SK-N-MC (cell line): ENCODE measurements at regions not wholly inside any gene's neighbourhood (a gene's known extent, or its start where the extent isn't known, plus 50 kb on each side); places are given as distances from the start of the nearest gene placed in this dataset.
"Not testable (repeated sequence)": the region's sequence is repeated elsewhere in the genome, so short reads cannot be mapped to it uniquely, and the experiment has no call there.

Source experiments
- DNase-seq: peaks from one replicate; pipeline ENCODE4 v3.0.0-alpha.2; 2011; ENCODE audit warnings: low read depth, low spot score
- H3K27ac ChIP-seq: fragments of 200-600 bp; sonication (generic); 2 replicates; pipeline ENCODE4 v1.5.1; 2016; ENCODE audit warnings: mixed run types
- H3K36me3 ChIP-seq: fragments of 200-600 bp; sonication (generic); 2 replicates; pipeline ENCODE4 v1.6.1; 2017; ENCODE audit warnings: antibody characterized with exemption, low read length, mixed read lengths; ENCODE audit not compliant: insufficient read depth
- H3K4me3 ChIP-seq: fragments of 200-600 bp; sonication (generic); 2 replicates; pipeline ENCODE4 v1.5.1; 2016
- H3K9ac ChIP-seq: fragments of 200-600 bp; sonication (generic); 2 replicates; pipeline ENCODE4 v1.8.0; 2017; ENCODE audit warnings: mixed run types, mixed read lengths; ENCODE audit not compliant: insufficient read length
- H3K9me3 ChIP-seq: fragments of 200-600 bp; sonication (generic); 2 replicates; pipeline ENCODE4 v1.6.1; 2017; ENCODE audit warnings: low read depth, mild to moderate bottlenecking, antibody characterized with exemption, low read length, moderate library complexity, mixed read lengths
- EZH2 ChIP-seq: fragments of 200-600 bp; sonication (generic); IDR thresholded peaks from one replicate; pipeline ENCODE4 v1.6.1; 2017; ENCODE audit warnings: antibody characterized with exemption
- FOXP2 ChIP-seq: optimal IDR thresholded peaks from 2 replicates; pipeline ENCODE3; 2011; ENCODE audit warnings: mild to moderate bottlenecking, moderate library complexity; ENCODE audit not compliant: insufficient read depth; ENCODE audit errors: extremely low read length, control extremely low read depth
- POLR2AphosphoS5 ChIP-seq: IDR thresholded peaks from 2 replicates; pipeline ENCODE4 v1.6.1; 2012; ENCODE audit warnings: mild to moderate bottlenecking, low read depth, low read length, borderline replicate concordance

DNA sequence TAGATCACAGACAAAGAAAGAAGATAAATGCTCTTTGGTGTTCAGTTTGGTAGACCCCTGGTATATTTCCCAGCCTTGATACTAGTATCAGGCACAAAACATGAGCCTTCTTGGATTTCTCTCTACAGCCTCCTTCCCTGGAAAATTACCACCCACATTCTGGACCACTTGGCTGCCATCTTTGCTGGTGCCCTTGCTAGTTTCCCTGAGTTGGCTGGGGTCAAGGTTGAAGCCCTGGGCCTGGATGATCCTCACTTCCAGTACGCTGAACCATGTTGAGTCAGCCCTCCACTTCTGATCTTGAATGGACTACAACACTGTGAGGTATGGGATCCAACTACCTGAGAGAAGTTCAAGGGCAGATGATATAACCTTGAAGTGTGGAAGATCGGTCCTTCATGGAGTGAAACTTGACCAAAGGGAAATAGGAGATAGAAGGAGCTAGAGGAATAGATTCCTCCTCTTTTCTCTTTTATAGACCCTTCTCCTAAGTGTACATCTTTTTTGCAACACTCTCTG, 501.4 kb downstream of the TMEM114 start:
- H3K36me3 ChIP-seq = no peaks in the 10 kb centered on the region
- H3K4me3 ChIP-seq = no peak overlapping the region
- TF ChIP-seq FOXP2 = no peak
- no peak for TF ChIP-seq POLR2AphosphoS5
- no peak for TF ChIP-seq EZH2
- no peak overlapping the region for H3K27ac ChIP-seq
- no peak for DNase-seq
- H3K9me3 ChIP-seq = no peaks in the 10 kb centered on the region
- H3K9ac ChIP-seq = no peak overlapping the region

DNA sequence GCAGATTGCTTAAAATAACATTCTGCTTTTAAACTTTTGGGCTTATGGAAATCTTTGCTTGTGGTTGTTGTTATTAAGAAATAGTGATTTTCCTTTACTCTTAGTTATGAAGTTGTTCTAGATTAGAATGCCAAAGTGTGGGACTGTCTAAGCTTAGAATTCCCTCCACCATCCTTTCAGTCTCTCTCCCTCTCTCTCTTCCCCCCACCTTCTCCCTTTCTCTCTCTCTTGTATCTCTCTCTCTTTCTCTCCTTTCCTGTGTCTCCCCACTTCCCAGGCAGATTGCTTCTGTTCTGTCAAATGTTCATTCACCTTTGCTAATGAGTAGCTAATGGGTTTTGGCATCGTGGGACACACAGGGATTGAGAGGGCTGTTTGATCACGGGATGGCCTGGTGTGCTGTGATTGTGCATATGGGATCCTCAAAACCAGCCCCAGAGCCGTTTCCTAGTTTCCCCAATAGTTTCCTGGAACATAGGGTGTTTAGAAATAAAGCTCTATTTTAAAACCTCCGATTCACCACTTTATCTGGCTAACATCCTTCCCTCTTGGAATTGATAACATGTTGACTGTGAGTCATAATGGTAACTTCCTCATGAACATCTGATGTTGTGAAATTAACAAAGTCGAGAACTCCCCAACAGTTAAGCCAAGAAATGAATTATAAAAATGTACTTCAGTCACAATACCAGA, 502.6 kb downstream of the TMEM114 start:
- Histone ChIP-seq H3K36me3 (no peaks in the 10 kb centered on the region), H3K27ac (no peak overlapping the region), H3K9ac (no peak overlapping the region), H3K9me3 (no peaks in the 10 kb centered on the region), H3K4me3 (no peak overlapping the region)
- DNase-seq = no peak
- TF ChIP-seq POLR2AphosphoS5 = no peak
- TF ChIP-seq EZH2 = no peak
- no peak for TF ChIP-seq FOXP2

DNA sequence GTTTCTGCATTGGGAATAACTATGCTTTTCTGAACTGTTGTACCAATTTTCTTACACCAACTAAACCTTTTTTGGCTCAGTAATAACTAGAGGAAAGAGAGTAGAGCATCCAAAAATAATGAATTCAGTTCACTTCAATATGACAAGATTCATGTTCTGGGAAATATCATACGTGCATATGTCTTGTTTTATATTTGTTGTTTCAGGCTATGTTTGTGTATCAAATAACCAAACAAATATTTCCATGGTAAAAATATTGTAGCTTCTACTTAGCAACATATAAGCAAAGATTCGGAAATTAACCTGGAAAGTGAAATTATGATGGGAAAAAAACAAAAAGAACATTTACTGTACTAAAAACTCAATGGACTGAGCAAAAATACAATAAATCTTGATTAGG, 503.2 kb downstream of the TMEM114 start:
- Histone ChIP-seq H3K27ac (no peak overlapping the region), H3K9me3 (no peaks in the 10 kb centered on the region), H3K36me3 (no peaks in the 10 kb centered on the region), H3K9ac (no peak overlapping the region), H3K4me3 (no peak overlapping the region)
- no peak for DNase-seq
- TF ChIP-seq FOXP2 (no peak), POLR2AphosphoS5 (no peak), EZH2 (no peak)

DNA sequence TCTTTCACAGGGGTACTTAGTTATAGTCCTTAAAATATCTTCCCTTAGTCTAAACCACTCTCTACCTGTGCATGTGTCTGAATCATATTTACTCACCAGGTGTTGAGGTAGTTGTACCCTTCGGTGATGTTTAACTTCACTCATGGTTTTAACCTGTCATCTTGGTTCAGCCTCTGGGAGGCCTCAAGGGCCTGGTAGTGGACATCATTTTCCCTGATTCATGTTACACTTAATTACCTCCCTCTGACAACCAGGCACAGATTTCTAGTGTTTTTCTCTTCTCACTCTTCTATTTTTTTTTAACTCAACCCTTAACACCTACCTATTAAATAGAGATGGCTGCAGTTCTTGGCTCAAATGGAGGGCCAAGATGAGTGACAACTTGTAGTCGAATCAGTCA, 505.4 kb downstream of the TMEM114 start:
- no peak for TF ChIP-seq FOXP2
- no peak for TF ChIP-seq POLR2AphosphoS5
- TF ChIP-seq EZH2 = no peak

DNA sequence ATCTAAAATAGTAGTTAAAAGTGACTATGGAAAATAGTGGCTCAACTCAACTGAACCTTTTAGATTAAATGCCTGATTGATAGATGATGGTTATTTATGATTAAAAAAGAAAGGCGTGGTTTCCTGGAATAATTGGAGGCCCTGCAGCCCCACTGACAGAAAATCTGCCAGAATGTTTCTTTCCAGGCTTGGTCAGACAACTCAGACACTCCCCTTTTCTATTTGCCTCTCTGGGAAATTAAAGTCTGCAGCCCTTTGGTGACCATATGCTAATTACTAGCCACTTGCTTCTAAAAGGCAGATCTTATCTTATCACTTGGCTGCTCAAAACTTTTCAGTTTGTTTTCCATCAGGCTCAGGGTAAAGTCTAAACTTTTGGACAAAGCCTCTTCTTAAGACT, 506.0 kb downstream of the TMEM114 start:
- TF ChIP-seq FOXP2 (no peak), EZH2 (no peak), POLR2AphosphoS5 (no peak)
- H3K36me3 ChIP-seq = no peaks in the 10 kb centered on the region
- no peak for DNase-seq
- H3K9me3 ChIP-seq = no peaks in the 10 kb centered on the region
- no peak overlapping the region for H3K27ac ChIP-seq
- no peak overlapping the region for H3K9ac ChIP-seq
- no peak overlapping the region for H3K4me3 ChIP-seq

More for the DNA sequence above, 505.4 kb downstream of the TMEM114 start:
- Histone ChIP-seq H3K27ac (no peak overlapping the region), H3K9me3 (no peaks in the 10 kb centered on the region), H3K4me3 (no peak overlapping the region), H3K36me3 (no peaks in the 10 kb centered on the region), H3K9ac (no peak overlapping the region)
- no peak for DNase-seq

DNA sequence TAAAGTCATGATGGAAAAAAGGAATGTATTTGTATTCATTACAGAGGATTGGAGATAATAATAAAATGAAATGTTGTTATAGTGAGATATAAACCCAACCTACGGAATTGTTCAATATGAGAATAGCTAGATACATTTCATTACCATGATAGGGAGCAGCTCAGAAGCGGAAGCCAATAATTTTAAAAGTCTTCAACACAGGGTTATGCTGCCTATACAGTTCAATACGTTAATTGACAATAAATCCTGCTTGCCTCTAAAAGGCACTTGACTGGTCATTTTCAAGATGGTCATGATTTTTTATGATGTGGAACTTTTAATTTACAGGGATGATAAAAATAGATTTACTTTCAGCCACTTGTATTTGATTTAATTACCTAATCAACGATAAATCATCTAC, 506.8 kb downstream of the TMEM114 start:
- Histone ChIP-seq H3K9ac (no peak overlapping the region), H3K27ac (no peak overlapping the region), H3K4me3 (no peak overlapping the region), H3K9me3 (no peaks in the 10 kb centered on the region), H3K36me3 (no peaks in the 10 kb centered on the region)
- TF ChIP-seq POLR2AphosphoS5 (no peak), EZH2 (no peak), FOXP2 (no peak)
- no peak for DNase-seq

DNA sequence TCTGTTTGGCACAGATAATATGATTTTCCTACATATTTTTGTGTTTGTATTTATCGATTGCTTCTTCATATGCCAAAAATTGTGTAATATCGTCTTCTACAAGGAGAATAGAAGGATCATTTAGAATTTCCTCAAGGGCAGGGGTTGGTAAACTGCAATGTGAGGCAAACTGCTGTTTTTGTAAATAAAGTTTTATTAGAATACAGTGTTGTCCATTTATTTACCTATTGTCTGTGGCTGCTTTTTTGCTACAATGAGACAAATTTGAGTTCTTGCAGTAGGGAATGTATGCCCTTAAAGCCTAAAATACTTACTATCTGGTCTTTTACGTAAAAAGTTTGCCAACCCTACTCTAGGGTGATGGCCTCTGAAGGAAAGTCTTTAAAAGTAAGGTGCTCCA, 509.5 kb downstream of the TMEM114 start:
- Histone ChIP-seq H3K36me3 (no peaks in the 10 kb centered on the region), H3K27ac (no peak overlapping the region), H3K4me3 (no peak overlapping the region), H3K9ac (no peak overlapping the region), H3K9me3 (no peaks in the 10 kb centered on the region)
- DNase-seq = no peak
- TF ChIP-seq POLR2AphosphoS5 (no peak), FOXP2 (no peak), EZH2 (no peak)

DNA sequence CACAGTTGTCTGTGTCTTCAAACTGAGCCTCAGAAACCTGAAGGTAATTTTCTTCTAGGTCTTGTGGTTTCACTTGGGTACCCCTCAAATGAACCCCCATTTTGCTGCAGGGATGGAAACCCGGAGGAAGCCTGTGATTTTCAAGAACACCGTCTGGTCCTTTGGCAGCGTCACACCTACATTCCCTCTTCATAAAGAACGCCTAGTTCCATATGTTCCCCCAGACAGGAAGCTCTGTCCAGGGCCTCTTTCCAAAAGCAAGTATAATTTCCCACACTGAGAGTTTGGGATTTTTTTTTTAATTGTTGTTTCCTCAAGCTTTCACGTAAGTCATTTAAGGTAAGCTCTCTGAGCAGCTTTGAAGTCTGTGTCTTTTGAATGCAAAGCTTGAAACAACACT, 515.0 kb downstream of the TMEM114 start:
- Histone ChIP-seq H3K4me3 (no peak overlapping the region), H3K27ac (no peak overlapping the region), H3K36me3 (no peaks in the 10 kb centered on the region), H3K9me3 (no peaks in the 10 kb centered on the region), H3K9ac (no peak overlapping the region)
- DNase-seq = no peak
- TF ChIP-seq FOXP2 (no peak), EZH2 (no peak), POLR2AphosphoS5 (no peak)

DNA sequence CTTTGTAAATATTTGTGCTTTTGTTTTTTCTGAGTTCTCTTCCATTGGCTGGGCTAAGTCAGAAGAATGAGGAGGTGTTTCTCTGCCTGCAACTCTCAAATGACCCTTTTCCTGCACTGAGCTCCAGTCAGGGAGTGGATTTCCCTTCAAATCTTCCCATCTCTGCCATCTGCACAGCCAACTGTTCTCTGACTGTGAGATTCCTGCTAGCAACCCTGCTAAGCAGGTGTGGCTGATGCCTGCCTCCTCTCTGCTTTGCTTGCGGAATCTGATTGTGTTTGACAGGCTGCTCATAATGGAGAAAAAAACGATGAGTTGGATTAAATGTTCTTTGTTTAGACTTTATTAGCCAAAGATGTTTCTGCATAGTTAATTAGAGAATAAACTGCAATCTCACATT, 519.8 kb downstream of the TMEM114 start:
- Histone ChIP-seq H3K9ac (no peak overlapping the region), H3K27ac (no peak overlapping the region), H3K4me3 (no peak overlapping the region), H3K36me3 (no peaks in the 10 kb centered on the region), H3K9me3 (no peaks in the 10 kb centered on the region)
- DNase-seq = no peak
- TF ChIP-seq FOXP2 = no peak
- TF ChIP-seq EZH2 = no peak
- no peak for TF ChIP-seq POLR2AphosphoS5

DNA sequence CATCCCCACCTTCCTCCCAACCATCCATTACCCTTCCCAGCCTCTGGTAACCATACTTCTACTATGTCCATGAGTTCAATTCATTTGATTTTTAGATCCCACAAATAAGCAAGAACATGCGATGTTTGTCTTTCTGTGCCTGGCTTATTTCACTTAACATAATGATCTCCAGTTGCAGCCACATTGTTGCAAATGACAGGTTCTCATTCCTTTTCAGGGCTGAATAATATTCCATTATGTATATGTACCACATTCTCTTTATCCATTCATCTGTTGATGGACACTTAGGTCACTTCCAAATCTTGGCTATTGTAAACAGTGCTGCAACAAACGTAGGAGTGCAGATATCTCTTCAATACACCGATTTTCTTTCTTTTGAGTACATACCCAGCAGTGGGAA, 522.1 kb downstream of the TMEM114 start:
- H3K36me3 ChIP-seq = not testable (repeated sequence)

More for the DNA sequence above, 522.1 kb downstream of the TMEM114 start:
- H3K9ac ChIP-seq, H3K9me3 ChIP-seq, DNase-seq, H3K27ac ChIP-seq, H3K4me3 ChIP-seq: not testable (repeated sequence)
